Natural killer cell (primary cell): ENCODE measurements at regions not wholly inside any gene's neighbourhood (a gene's known extent, or its start where the extent isn't known, plus 50 kb on each side); places are given as distances from the start of the nearest gene placed in this dataset.

Experiments used
- ATAC-seq, 3 donors: fragments of 150-1000 bp in 2 of 3; fragments of 200-7000 bp in 1 of 3; cut with Tn5 transposase; 1 replicate in 1 of 3; 2 replicates in 2 of 3; pipeline ENCODE4 v1.10.0; 2021; ENCODE audit warnings: mild to moderate bottlenecking in 2 of 3, moderate library complexity in 2 of 3
- DNase-seq, 2 donors: peaks; one replicate each; pipeline versions ENCODE4 v3.0.0 to v3.0.0-alpha.2; 2013 to 2021; ENCODE audit warnings: mixed read lengths in 1 of 2
- H3K27ac ChIP-seq: one replicate; pipeline ENCODE4 v1.5.1; 2013; ENCODE audit warnings: mild to moderate bottlenecking, low read length
- H3K27me3 ChIP-seq: one replicate; pipeline ENCODE4 v1.6.1; 2013; ENCODE audit warnings: low read length; ENCODE audit not compliant: control insufficient read depth, insufficient read depth
- H3K36me3 ChIP-seq: one replicate; pipeline ENCODE4 v1.6.1; 2013; ENCODE audit warnings: low read length; ENCODE audit not compliant: control insufficient read depth, insufficient read depth
- H3K4me1 ChIP-seq: one replicate; pipeline ENCODE4 v1.6.1; 2013; ENCODE audit warnings: low read length; ENCODE audit not compliant: control insufficient read depth, insufficient read depth
- H3K4me3 ChIP-seq: one replicate; pipeline ENCODE4 v1.5.1; 2013; ENCODE audit warnings: low read length
- H3K9me3 ChIP-seq: one replicate; pipeline ENCODE4 v1.6.1; 2013; ENCODE audit warnings: low read length; ENCODE audit not compliant: control insufficient read depth, insufficient read depth
- H3K27ac Mint-ChIP-seq, 2 donors: one replicate each; pipeline ENCODE4 v1.8.0; 2022; ENCODE audit warnings: mild to moderate bottlenecking in 2 of 2, mixed read lengths in 2 of 2, moderate library complexity in 1 of 2
- H3K27me3 Mint-ChIP-seq, 2 donors: one replicate each; pipeline ENCODE4 v1.8.0; 2022; ENCODE audit warnings: low read depth in 2 of 2, mixed read lengths in 2 of 2
- H3K36me3 Mint-ChIP-seq: one replicate; pipeline ENCODE4 v1.8.0; 2022; ENCODE audit warnings: mixed read lengths
- H3K4me1 Mint-ChIP-seq, 2 donors: one replicate each; pipeline ENCODE4 v1.8.0; 2022; ENCODE audit warnings: mixed read lengths in 2 of 2
- H3K4me3 Mint-ChIP-seq: one replicate; pipeline ENCODE4 v1.8.0; 2022; ENCODE audit warnings: mild to moderate bottlenecking, moderate library complexity, mixed read lengths
- H3K9me3 Mint-ChIP-seq, 2 donors: one replicate each; pipeline ENCODE4 v1.8.0; 2022; ENCODE audit warnings: mixed read lengths in 2 of 2
- CTCF ChIP-seq: fragments of 200-600 bp; IDR thresholded peaks from one replicate; pipeline ENCODE4 v1.8.0; 2022; ENCODE audit warnings: antibody characterized with exemption
- WGBS: methylation state at CpG from one replicate; pipeline ENCODE4 v1.1.7; 2013; ENCODE audit warnings: missing lambda C conversion rate; ENCODE audit not compliant: insufficient coverage; 5-methylcytosine and 5-hydroxymethylcytosine counted together
- intact Hi-C: fragments of 100-400 bp; cut with micrococcal nuclease; formaldehyde crosslinking; loops from one replicate; pipeline ENCODE4 v1.14.2; 2022

DNA sequence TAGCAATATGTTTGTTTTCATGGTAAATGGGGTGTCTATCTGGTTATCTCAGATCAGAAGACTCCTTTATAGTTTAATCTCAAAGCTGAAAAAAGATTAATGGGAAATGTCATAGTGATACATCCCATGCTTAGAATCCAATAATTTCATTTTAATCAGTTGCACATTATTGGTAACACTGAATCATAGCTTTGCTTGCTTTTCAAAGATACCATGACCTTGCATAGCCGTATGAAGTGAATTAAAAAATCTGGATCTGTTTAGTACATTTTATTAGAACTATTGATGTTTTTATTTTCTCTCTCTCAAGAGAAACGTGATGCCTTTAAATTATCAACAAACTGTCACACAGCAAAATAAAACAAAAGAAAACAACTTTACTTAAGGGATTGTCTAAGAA is 506.7 kb upstream of the SGO1 start:
- Histone ChIP-seq H3K9me3 (peaks cover 4% of the 10 kb centered on the region), H3K4me3 (no peak overlapping the region), H3K4me1 (no peaks in the 10 kb centered on the region), H3K27ac (no peak overlapping the region), H3K27me3 (no peaks in the 10 kb centered on the region), H3K36me3 (no peaks in the 10 kb centered on the region)
- Mint-ChIP-seq H3K4me3 (no peak overlapping the region), H3K4me1 (no peaks in the 10 kb centered on the region), H3K27ac (no peak overlapping the region), H3K27me3 (no peaks in the 10 kb centered on the region), H3K36me3 (peaks cover 14% of the 10 kb centered on the region), H3K9me3 (peaks cover 5 to 8% of the 10 kb centered on the region in 2 donors)
- ATAC-seq: no peak
- no CpG with 5 or more reads among the region's 2 CpGs for WGBS
- intact Hi-C loops: no loop called here
- no peak for TF ChIP-seq CTCF
- DNase-seq: no peak

DNA sequence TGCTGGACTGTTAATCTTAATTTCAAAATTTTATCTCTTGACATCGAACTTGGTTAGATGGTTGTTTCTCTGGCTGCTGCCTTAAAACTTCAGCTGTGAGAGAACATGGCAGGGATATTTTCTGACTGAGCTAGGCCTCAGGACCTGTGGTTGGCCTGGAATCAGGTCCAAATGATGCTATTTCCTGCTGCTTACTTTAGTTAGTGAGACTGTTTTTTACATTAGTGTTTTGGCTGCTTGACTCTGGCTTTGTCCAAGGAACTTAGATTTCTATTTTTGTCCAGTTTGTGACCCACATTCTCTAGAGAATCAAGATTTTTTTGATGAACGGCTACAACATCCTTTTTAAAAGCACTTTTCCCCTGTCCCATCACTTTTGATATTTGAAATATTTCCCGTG is 497.9 kb upstream of the SGO1 start:
- Histone ChIP-seq H3K4me1 (no peaks in the 10 kb centered on the region), H3K9me3 (peaks cover 3% of the 10 kb centered on the region), H3K27me3 (no peaks in the 10 kb centered on the region), H3K36me3 (no peaks in the 10 kb centered on the region), H3K27ac (no peak overlapping the region), H3K4me3 (no peak overlapping the region)
- H3K27ac Mint-ChIP-seq: no peak overlapping the region
- intact Hi-C loops: no loop called here
- WGBS: 90% methylated on average over 3 of the region's 3 CpGs
- H3K4me3 Mint-ChIP-seq: no peak overlapping the region
- H3K27me3 Mint-ChIP-seq: no peaks in the 10 kb centered on the region
- DNase-seq: no peak
- no peak for ATAC-seq
- TF ChIP-seq CTCF: no peak
- H3K4me1 Mint-ChIP-seq: no peaks in the 10 kb centered on the region
- H3K36me3 Mint-ChIP-seq: peaks cover 16% of the 10 kb centered on the region
- peaks cover 22 to 29% of the 10 kb centered on the region in 2 donors for H3K9me3 Mint-ChIP-seq

DNA sequence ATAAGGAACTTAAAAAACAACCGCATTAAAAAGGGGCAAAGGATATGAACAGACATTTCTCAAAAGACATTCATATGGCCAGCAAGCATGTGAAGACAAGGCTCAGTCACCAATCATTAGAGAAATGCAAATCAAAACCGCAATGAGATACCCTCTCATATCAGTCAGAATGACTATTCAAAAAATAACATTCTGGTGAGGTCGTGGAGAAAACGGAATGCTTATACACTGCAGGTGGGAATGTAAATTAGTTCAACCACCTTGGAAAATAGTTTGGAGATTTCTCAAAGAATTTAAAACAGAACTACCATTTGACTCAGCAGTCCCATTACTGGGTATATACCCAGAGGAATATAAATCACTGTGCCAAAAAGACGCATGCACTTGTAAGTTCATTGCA is 496.6 kb upstream of the SGO1 start:
- Histone ChIP-seq H3K4me3 (no peak overlapping the region), H3K36me3 (no peaks in the 10 kb centered on the region), H3K4me1 (no peaks in the 10 kb centered on the region), H3K9me3 (peaks cover 5% of the 10 kb centered on the region), H3K27me3 (no peaks in the 10 kb centered on the region), H3K27ac (no peak overlapping the region)
- ATAC-seq (no peak), DNase-seq (no peak)
- intact Hi-C loops: no loop called here
- Mint-ChIP-seq H3K27me3 (no peaks in the 10 kb centered on the region), H3K36me3 (peaks cover 16% of the 10 kb centered on the region), H3K27ac (no peak overlapping the region), H3K4me3 (no peak overlapping the region), H3K9me3 (peaks cover 22 to 31% of the 10 kb centered on the region in 2 donors), H3K4me1 (no peaks in the 10 kb centered on the region)
- 65% methylated on average over 3 of the region's 5 CpGs for WGBS
- TF ChIP-seq CTCF: no peak

DNA sequence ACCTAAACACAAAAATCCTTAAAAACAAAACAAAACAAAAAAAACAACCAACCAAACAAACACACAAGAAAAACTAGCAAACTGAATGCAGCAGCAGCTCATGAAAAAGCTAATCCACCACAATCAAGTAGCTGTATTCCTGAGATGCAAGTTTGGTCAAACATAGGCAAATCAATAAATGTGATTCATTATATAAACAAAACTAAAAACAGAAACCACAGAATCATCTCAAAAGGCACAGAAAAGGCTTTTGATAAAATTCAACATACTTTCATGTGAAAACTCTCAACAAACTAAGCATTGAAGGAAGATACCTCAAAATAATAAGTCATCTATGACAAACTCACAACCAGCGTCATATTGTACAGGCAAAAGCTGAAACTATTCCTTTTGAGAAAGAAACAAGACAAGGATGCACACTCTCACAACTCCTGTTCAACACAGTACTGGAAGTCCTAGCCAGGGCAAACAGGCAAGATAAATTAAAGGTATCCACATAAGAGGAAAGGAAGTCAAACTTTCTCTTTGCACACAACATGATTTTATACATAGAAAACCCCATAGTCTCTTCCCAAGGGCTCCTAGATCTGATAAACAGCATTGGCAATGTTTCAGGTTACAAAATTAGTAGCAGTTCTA is 495.1 kb upstream of the SGO1 start:
- no peak for ATAC-seq
- no peak overlapping the region for H3K27ac Mint-ChIP-seq
- Histone ChIP-seq H3K36me3 (no peaks in the 10 kb centered on the region), H3K27ac (no peak overlapping the region), H3K27me3 (no peaks in the 10 kb centered on the region), H3K9me3 (peaks cover 5% of the 10 kb centered on the region), H3K4me1 (no peaks in the 10 kb centered on the region), H3K4me3 (no peak overlapping the region)
- intact Hi-C loops: no loop called here
- no peak for DNase-seq
- no peaks in the 10 kb centered on the region for H3K27me3 Mint-ChIP-seq
- no peak for TF ChIP-seq CTCF
- peaks cover 9% of the 10 kb centered on the region for H3K36me3 Mint-ChIP-seq
- 93% methylated on average over 1 of the region's 1 CpG for WGBS
- no peak overlapping the region for H3K4me3 Mint-ChIP-seq
- H3K4me1 Mint-ChIP-seq: no peaks in the 10 kb centered on the region
- peaks cover 19 to 32% of the 10 kb centered on the region in 2 donors for H3K9me3 Mint-ChIP-seq
